GM18868 (cell line): ENCODE measurements at regions not wholly inside any gene's neighbourhood (a gene's known extent, or its start where the extent isn't known, plus 50 kb on each side); places are given as distances from the start of the nearest gene placed in this dataset.
"Not testable (repeated sequence)": the region's sequence is repeated elsewhere in the genome, so short reads cannot be mapped to it uniquely, and the experiment has no call there.

ENCODE experiments used
- ATAC-seq: cut with Tn5 transposase; IDR thresholded peaks from one replicate; pipeline ENCODE4 v1.9.1; 2021; ENCODE audit warnings: mild to moderate bottlenecking, moderate library complexity; ENCODE audit not compliant: unreplicated experiment

DNA sequence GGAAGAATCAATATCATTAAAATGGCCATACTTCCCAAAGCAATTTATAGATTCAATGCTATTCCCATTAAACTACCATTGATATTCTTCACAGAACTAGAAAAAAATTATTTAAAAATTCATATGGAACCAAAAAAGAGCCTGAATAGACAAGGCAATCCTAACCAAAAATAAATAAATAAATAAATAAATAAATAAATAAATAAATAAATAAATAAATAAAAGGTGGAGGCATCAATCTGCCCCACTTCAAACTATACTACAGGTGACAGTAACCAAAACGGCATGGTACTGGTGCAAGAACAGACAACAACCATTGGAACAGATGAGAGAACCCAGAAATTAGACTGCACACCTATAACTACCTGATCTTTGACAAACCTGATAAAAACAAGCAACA lies 598.5 kb upstream of the GRM3 start:
- not testable (repeated sequence) for ATAC-seq

DNA sequence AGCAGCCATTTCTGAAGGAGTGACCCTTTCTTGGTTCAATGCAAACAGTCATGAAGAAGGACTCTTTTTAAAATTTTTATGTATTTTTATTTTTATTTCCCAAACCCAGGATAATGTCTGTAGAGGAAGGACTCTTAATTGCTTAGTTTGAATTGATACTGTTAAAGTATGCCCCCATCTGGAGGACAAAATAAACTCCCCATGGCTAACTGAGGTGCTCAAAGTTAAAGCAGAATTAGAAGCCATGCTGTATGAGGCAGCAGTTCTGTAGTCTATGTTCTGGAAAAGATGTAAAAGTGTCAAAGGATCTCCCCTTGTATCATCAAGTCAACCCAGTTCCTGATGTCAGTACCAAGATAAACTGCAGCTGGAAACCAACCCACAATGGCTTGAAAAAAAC lies 617.9 kb upstream of the GRM3 start:
- ATAC-seq = no peak

DNA sequence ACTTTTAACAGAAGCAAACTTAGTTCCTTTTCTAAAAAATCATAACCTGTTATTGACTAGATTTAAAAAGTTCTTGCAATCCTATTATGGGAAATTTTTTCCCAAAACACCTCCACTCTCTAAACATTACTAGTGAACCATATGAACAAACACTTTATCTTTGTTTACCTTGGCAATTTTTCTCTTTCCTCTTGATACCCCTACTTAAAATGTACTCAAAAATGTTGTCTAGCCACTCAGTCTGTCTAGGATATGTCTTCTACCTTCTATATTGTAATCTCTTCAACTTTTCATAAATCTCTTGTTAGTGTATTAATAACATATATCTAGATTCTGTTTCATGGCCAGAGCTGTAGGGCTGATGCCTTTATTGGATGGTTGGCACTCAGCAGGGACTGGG lies 630.0 kb upstream of the GRM3 start:
- ATAC-seq = no peak

DNA sequence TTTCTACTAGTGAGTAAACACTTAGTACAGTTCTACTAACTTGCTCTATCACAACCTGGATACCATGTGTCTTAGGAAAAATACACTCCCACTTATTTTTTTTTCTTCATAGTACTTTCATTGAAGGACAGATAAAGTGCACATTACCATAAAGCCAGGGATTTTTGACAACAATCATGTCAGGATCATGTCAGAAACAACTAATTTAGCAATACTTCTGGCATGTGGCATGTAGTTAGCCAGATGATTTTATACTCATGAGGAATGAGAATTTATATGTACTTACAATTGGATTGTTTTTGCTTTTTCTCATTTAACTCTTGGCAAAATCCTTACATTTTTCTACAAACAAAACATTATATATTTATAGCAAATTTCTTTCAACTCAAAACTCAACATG lies 630.7 kb upstream of the GRM3 start:
- ATAC-seq = no peak

DNA sequence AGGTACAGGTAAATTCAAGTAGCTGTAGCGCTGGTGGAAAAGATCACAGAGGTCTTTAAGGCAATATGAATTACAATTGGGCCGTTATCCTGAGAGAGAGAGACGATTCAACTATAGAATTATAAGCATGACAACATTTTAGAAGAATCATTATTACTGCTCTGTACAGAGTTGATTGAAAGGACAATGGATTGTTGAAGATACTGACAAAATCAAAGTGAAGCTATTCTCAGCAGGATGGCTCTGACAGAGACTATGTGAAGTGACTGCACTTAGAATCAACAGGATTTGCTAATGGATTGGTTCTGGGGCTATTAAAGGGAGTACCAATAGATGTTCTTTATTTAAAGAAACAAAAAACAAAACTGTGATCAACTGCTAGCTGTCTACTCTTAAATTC lies 634.8 kb upstream of the GRM3 start:
- no peak for ATAC-seq

DNA sequence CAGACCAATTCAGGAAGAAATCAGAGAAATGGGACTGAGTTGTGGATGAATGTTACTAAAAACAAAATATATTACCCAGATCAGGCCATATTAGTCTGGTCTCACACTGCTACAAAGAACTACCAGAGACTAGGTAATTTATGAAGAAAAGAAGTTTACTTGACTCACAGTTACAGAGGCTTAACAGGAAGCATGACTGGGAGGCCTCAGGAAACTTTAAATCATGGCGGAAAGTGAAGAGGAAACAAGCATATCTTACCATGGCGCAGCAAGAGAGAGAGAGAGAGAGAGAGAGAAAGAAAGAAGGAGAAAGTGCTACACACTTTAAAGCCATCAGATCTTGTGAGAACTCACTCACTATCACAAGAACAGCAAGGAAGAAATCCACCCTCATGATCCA lies 636.8 kb upstream of the GRM3 start:
- no peak for ATAC-seq

DNA sequence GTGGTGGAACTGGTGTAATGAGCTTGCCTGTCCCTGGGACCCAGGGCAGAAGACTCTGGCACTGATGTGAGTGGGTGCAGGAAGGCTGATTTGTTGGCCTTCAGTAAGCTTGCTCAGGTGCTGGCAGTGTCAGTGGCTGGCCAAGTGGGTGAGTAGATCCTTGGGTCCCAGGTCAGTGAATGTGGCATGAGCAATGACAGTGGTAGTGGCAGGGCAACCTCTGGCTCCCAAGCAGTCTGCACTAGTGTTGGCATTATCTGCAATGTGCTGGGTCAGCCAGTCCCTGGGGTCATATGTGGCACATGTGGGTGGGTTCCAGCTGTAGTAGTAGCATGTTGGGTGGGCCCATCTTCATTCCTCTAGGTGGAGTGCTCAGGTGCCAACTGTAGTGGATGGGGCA lies 640.9 kb upstream of the GRM3 start:
- ATAC-seq = no peak

DNA sequence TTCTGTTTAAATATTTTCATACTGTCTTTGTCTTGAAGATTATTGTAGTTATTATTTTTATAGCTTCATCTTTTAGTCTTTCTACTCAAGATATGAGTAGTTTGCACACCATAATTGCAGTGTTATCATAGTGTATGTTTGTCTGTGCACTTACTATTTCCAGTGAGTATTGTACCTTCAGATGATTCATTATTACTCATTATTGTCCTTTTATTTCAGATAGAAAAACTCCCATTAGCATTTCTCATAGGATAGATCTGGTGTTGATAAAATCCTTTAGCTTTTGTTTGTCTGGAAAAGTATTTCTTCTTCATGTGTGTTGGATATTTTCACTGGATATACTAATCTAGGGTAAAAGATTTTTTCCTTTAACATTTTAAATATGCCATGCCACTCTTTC lies 646.2 kb upstream of the GRM3 start:
- ATAC-seq = no peak

DNA sequence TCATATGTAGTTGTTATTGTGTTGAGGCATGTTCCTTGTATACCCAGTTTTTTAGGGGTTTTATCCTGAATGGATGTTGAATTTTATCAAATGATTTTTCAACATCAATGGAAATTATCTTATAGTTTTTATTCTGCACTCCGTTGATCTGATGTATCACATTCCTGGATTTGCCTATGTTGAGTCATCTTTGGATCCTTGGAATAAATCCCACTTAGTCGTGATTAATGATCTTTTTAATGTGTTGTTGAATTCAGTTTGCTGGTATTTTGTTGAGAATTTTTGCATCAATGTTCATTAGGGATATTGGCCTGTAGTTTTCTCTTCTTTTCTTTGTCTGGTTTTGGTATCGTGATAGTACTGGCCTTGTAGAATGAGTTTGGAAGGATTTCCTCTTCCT lies 648.6 kb upstream of the GRM3 start:
- ATAC-seq = no peak

DNA sequence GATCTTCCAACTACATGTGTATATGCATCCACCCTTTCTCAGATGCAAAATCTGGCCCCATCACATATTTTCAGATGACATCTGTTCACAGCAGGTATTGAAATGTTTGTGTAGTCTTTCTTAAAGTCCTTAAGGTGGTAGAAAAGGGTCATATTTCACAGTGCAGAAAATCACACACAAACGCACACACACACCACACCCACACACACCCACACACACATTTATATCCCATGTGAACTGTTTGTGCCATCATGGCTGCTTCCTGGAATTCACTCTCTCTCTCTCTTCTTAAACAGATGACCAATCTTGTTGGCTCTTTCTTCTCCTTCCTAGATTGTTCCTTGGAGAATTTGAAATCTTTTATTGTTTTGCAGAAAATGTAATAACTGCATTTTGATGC lies 663.0 kb upstream of the GRM3 start:
- ATAC-seq = no peak

DNA sequence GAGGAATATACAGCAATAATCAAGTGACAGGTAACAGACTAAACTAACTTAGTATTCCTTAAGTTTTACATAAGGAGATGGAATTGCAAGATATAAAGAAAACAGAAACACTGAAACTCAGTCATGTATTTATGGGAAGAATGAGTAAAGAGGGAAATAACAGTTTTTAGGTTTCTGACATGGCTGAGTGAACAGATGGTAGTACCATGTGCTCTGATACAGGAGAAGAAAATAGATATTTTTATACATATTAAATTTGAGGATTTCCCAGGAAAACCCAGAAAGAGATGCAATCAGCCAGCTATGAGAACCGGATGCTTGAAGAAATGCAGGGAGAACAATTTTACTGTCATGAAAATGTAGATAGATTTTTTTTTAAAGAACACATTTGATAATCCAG lies 669.5 kb upstream of the GRM3 start:
- no peak for ATAC-seq

DNA sequence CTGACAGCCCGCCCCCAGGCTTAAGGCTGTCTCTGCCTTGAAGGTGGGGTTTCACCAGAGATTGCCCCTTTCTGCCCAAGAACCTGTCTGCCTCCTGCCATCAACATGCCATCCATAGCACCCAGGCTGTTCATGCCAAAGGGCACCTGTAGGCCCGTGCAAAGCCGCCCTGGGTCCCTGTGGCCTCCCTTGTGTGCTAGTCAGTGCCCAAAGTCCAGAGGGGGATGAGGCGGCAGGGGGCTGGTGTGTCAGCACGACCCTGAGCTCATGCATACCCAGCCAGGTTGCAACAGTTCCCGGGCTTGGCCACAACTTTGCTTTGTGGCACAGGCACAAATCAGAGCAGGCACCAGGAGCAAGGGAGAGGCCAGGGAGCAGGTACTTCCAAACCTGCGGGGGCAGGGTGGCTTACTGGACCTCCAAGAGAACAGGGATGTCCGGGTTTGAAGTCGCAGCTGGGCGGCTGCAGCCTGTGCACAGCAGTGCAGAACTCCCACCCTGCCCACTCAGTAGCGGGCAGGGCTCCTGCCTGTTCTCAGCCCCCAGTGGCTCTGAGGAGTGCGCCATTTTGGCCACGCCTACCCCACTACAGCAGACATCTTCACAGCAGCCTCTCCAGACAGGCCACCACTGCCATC lies 671.1 kb upstream of the GRM3 start:
- ATAC-seq = no peak

DNA sequence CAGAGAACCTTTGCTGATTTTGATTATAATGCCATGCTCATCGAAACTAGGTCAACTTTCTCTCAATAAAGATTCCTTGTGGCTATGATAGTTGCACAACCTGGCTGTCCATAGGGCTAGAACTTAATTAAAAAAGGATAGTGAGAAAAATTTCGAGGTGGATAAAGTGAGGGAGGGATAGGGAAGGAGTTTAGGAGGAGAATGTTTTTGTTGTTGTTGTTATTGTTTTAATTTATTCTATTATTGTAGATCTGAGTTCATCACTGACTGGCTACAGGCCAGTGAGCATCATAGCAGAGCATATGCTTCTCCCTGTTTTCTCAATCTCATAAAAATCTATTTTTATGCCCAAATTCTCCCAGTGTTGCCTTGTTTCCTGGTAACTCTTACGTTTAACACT lies 688.7 kb upstream of the GRM3 start:
- ATAC-seq = no peak

DNA sequence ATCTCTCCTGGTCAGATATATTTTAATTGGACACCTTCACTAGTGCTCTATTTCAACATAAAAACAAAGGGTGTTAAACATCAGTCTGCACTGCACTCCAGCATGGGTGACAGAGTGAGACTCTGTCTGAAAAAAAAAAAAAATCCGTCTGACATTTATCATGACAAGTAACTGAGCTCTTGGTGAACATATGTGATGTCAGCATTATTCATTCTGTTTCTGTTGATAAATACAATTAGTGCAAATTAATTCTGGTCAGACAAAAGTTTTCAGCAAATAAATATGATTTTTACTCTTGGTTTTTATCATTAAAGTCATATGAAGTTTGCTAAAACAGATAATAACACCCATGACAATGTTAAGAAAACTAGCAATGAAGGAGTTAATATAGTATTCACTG lies 692.8 kb upstream of the GRM3 start:
- ATAC-seq = no peak

DNA sequence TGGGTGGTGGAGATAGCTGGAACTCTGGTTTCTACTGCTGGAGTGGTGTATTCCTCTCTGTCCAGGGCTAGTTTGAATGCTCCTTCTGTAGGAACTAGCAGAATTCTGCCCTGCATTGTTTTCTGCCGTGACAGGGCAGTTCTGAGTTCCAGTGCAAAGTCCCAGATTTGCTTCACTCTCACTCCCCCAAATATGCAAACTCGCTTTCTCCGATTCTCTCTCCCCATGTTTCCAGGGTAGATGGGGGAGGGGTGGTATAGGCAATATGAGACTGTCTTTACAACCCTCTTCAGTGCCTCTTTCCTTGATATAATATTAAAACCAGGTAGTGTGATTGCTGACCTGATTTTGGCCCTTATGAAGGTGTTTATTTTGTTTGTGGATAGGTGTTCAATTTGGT lies 693.3 kb upstream of the GRM3 start:
- no peak for ATAC-seq

DNA sequence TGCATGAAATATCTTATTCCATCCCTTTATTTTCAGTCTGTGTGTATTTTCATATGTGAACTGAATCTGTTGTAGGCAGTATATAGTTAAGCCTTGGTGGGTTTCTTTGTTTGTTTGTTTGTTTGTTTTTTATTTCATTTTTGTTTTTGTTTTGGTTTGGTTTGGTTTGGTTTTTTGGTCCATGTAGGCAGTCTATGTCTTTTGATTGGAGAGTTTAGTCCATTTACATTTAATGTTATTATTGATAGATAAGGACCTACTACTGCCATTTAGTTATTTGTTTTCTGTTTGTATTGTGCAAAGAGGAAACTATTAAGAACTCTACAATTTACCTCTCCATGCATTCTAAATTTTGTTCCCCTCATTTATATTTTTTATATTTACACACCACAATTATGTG lies 695.9 kb upstream of the GRM3 start:
- no peak for ATAC-seq

DNA sequence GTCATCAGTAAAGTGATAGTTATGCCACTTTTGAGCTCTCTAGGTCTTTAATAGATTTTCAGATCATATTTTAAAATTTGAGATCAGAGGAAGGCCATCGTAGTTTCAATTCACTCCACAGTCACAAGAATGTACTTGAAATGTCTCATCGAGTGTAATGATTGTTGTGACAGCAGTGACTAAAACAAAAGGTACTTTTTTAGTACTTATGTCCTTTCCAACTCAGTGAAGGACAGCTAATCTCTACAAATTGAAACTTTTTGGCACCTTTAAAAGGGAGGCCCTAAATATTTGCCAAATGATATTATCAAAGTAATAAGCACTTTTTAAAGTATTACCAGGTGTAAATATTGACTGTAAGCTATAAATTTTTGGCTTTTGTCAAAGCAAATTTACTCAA lies 702.9 kb upstream of the GRM3 start:
- ATAC-seq = no peak

DNA sequence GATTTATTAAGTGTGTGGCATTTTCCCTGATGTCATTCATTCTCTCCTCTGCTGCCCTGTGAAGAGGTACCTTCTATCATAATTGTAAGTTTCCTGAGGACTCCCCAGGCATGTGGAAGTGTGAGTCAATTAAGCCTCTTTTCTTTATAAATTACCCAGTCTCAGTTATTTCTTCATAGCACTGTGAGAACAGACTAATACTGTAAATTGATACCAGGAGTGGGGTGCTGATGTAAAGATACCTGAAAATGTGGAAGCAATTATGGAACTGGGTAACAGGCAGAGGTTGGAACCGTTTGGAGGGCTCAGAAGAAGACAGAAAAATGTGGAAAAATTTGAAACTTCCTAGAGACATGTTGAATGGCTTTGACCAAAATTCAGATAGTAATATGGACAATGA lies 711.8 kb upstream of the GRM3 start:
- ATAC-seq = no peak

DNA sequence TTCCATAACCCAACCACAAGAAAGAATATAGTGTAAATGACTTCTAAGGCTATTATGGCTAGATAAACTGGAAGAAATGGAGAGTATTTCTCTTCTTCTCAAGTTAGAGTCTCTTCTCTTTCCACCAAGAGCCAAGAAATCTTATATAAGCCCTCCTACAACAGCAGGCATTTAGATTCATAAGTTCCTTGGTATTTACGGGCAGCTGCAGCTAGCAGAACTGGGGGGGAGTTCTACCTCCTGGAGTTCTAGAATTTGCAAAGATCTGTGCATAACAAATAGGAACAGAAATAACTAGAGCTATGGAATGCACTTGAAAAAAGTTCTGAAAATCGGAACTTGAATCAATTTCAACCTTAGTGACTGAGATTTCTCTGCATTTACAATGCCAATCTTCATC lies 715.2 kb upstream of the GRM3 start:
- no peak for ATAC-seq

DNA sequence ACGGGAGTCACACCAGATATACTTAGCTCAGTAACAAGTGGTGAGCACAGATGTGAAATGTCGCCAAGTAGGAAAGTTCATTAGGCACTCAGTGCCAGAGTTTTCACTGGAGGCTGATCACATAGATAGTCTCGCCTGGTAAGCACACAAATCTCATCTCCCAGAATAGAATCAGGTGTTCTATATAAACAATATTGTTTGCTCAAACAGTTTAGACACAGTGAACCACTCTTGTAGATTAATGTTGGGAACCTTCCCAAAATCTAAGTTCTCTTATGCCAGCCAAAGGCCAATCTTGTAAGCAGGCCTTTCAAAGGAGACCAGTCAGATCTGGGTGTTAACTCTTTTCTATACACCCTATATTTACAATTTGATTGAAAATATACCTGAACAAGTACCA lies 716.5 kb upstream of the GRM3 start:
- no peak for ATAC-seq

DNA sequence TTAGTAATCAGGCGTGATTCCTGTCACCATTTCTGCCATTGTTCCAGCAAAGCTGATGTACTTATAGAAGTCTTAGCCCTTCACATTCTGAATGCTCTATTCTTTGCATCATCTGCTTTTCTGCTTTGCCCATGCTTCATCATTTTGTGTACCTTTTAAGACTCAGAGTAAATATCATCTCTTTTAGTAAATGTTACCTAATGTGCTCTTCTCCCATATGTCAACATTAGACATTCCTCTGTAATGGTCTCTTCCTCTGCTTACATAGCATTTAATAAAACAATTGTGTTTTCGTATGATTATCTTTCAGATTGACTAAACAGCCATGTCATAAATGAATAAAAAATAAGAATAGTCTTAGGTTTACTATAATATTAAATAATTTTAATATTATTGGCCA lies 719.6 kb upstream of the GRM3 start:
- ATAC-seq = no peak

DNA sequence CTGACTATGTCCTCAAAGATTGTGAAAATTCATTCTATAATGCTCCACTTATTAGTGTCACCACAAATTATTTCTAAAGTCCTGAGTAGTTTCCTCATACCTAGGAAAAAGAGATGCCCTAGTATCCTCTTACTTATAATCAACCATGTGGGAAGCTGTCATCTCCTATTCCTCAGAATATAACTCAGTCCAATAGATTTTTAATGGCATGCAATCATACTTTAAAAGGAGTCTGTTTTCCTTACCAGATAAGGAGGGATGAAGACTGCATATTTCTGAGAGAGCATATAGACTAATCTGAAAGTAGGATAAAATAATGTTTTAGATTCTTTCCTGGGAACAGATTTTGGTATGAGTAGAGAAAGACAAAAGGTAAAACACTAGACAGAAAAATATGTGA lies 727.7 kb upstream of the GRM3 start:
- no peak for ATAC-seq

DNA sequence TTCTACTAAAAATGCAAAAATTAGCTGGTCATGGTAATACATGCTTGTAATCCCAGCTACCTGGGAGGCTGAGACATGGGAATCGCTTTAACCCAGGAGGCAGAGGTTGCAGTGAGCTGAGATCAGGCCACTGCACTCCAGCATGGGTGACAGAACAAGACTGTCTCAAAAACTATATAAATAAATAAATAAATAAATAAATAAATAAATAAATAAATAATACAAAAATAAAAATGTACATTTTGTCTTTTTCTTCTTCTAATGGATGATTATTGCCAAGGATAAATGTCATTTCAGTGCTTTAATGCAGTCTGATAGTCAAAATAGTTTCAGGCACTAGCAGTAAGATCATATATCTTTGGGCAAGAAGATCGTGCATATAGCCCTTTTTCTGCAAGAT lies 727.6 kb upstream of the SEMA3D start:
- ATAC-seq = no peak

DNA sequence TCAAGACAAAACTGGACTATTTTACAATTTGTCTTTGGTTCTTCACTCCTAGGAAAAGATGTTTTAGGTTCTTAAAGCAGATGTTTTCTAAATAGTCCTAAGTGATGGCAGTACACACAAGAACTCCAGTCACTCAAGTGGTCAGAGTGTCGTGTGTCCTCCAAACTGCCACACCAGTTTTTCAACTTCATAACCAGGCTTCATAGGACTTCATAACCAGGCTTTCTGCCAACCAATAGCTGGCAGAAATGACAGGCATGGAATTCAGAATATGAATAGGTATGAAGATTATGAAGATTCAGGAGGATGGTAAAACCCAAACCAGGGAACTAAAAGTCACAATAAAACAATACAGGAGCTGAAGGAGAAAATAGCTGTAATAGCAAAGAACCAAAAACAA lies 721.2 kb upstream of the SEMA3D start:
- no peak for ATAC-seq
